ENCODE measurements at regions not wholly inside any gene's neighbourhood (a gene's known extent, or its start where the extent isn't known, plus 50 kb on each side); places are given as distances from the start of the nearest gene placed in this dataset.

DNA sequence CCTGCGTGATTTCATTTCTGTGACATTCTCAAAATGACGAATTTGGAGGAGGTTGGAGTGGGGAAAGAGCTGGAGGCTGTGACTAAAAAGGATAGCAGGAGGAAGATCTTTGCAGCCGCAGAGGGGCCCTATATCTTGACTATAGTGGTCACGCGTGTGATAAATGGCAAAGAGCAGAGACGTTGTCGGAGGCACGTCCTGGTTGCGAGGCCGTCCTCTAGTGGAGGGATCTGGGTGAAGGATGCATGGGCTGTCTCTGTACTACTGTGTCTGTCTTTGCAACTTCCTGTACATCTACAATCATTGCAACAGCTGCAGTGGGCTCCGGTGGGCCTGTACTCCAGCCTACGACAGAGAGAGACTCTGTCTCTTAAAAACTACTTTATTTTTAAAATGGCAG is 76.6 kb downstream of the YTHDF1 start:
- Histone ChIP-seq H3K27me3 (ENCODE audit: control insufficient read depth in 1 of 2, insufficient read depth in 2 of 2, low read length in 2 of 2) (peaks cover 19 to 65% of the 10 kb centered on the region in 2 experiments), H3K9ac (ENCODE audit: insufficient read depth, low read depth, low read length) (no peak overlapping the region), H3K4me2 (ENCODE audit: low read depth, low read length) (no peak overlapping the region), H4K20me1 (ENCODE audit: insufficient read depth, low read length) (no peaks in the 10 kb centered on the region; the same call in 1 of the 2 replicates), H2AFZ (ENCODE audit: low read length) (no peak overlapping the region), H3K4me3 (replicated peaks in 1 of 3; ENCODE audit: insufficient read depth in 1 of 3, low read depth in 2 of 3, low read length in 3 of 3) (no peak overlapping the region), H3K79me2 (ENCODE audit: insufficient read depth, low read length) (no peaks in the 10 kb centered on the region), H3K27ac (ENCODE audit: extremely low read length, insufficient read depth, low read length) (no peak overlapping the region), H3K9me3 (ENCODE audit: low read length) (no peaks in the 10 kb centered on the region), H3K4me1 (ENCODE audit: insufficient read depth, low read length) (no peaks in the 10 kb centered on the region), H3K36me3 (replicated peaks in 1 of 2; ENCODE audit: control insufficient read depth in 1 of 2, insufficient read depth in 2 of 2, low read length in 2 of 2) (no peaks in the 10 kb centered on the region)
- intact Hi-C loops (cut with micrococcal nuclease; ENCODE audit: unreplicated experiment) (no loop called here), in situ Hi-C loops (cut with HindIII; ENCODE audit: extremely low pct_ligation_motif_present, low pct_unique_long_range_greater_than_20kb) (no loop called here)
- CTCF ChIA-PET (ENCODE audit: low intra/inter-chr PET ratio, low total read pairs) = no interaction called here
- FAIRE-seq (no peak), ATAC-seq (no peak), DNase-seq (ENCODE audit: low spot score) (no peak)
- no TSS peak for BruUV-seq (replicated peaks)
- TF ChIP-seq ARID2 (CRISPR knock-in tag; IDR thresholded peaks at IDR 0.05; ENCODE audit: borderline replicate concordance) (no peak), ZNF674 (CRISPR knock-in tag; IDR thresholded peaks at IDR 0.05; ENCODE audit: low read depth) (no peak), MIER2 (CRISPR knock-in tag; IDR thresholded peaks at IDR 0.05) (no peak), ZNF33A (CRISPR knock-in tag; IDR thresholded peaks at IDR 0.05; ENCODE audit: borderline replicate concordance) (no peak), RFXAP (CRISPR knock-in tag; IDR thresholded peaks at IDR 0.05; ENCODE audit: borderline replicate concordance) (no peak)
- WGBS (ENCODE audit: low lambda C conversion rate) = 60% methylated on average over 12 of the region's 12 CpGs
- POLR2A ChIA-PET = no interaction called here

DNA sequence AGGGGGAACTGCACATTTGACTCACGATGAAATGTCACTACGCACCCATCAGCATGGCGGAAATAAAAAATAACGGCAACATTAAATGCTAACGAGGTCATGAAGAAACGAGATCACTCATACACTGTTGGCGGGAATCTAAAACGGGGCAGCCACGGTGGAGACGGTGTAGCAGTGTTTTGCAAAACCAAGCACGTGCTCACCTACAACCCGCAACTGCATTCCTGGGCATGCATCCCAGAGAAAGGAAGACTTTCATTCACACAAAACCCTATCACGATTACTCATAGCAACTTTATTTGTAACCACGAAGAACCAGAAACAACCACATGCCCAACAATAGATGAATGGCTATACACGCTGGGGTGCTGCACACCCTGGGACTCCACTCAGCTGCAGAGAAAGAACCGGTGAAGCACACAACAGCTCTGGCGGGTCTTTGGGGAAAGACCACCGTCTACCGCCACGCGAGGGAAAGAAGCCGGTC is 77.0 kb downstream of the YTHDF1 start:
- intact Hi-C loops (cut with micrococcal nuclease; ENCODE audit: unreplicated experiment) (no loop called here), in situ Hi-C loops (cut with HindIII; ENCODE audit: extremely low pct_ligation_motif_present, low pct_unique_long_range_greater_than_20kb) (no loop called here)
- Histone ChIP-seq H3K36me3 (replicated peaks in 1 of 2; ENCODE audit: control insufficient read depth in 1 of 2, insufficient read depth in 2 of 2, low read length in 2 of 2) (no peaks in the 10 kb centered on the region), H3K79me2 (ENCODE audit: insufficient read depth, low read length) (no peaks in the 10 kb centered on the region), H3K4me1 (ENCODE audit: insufficient read depth, low read length) (no peaks in the 10 kb centered on the region), H3K27ac (ENCODE audit: extremely low read length, insufficient read depth, low read length) (no peak overlapping the region), H3K4me2 (ENCODE audit: low read depth, low read length) (no peak overlapping the region), H3K27me3 (ENCODE audit: control insufficient read depth in 1 of 2, insufficient read depth in 2 of 2, low read length in 2 of 2) (peaks cover 21 to 68% of the 10 kb centered on the region in 2 experiments), H3K9me3 (ENCODE audit: low read length) (no peaks in the 10 kb centered on the region), H3K4me3 (replicated peaks in 1 of 3; ENCODE audit: insufficient read depth in 1 of 3, low read depth in 2 of 3, low read length in 3 of 3) (no peak overlapping the region), H3K9ac (ENCODE audit: insufficient read depth, low read depth, low read length) (no peak overlapping the region), H2AFZ (ENCODE audit: low read length) (no peak overlapping the region), H4K20me1 (ENCODE audit: insufficient read depth, low read length) (peaks cover 3% of the 10 kb centered on the region; the same call in 1 of the 2 replicates)
- TF ChIP-seq MAF1 (CRISPR knock-in tag; IDR thresholded peaks at IDR 0.05; ENCODE audit: borderline replicate concordance) (no peak), BCL6 (CRISPR knock-in tag; IDR thresholded peaks at IDR 0.05) (no peak), AGO2 (optimal IDR thresholded peaks at IDR 0.05; ENCODE audit: low read depth, low read length) (no peak), NFE2L2 (IDR thresholded peaks at IDR 0.05; ENCODE audit: low read length) (no peak), ZNF326 (CRISPR knock-in tag; IDR thresholded peaks at IDR 0.05; ENCODE audit: borderline replicate concordance) (no peak), RARG (CRISPR knock-in tag; IDR thresholded peaks at IDR 0.05; ENCODE audit: low read depth) (no peak), FIP1L1 (IDR thresholded peaks at IDR 0.05; ENCODE audit: borderline replicate concordance, insufficient read depth, low read depth, low read length) (no peak), ZNF678 (CRISPR knock-in tag; IDR thresholded peaks at IDR 0.05) (no peak), ZNF891 (CRISPR knock-in tag; IDR thresholded peaks at IDR 0.05) (no peak), ZNF570 (CRISPR knock-in tag; IDR thresholded peaks at IDR 0.05; ENCODE audit: borderline replicate concordance) (no peak)
- ChIA-PET CTCF (ENCODE audit: low intra/inter-chr PET ratio, low total read pairs) (no interaction called here), POLR2A (no interaction called here)
- BruUV-seq (replicated peaks) = no TSS peak
- ATAC-seq = no peak
- 39% methylated on average over 22 of the region's 22 CpGs for WGBS (ENCODE audit: low lambda C conversion rate)
- no peak for FAIRE-seq
- no peak for DNase-seq (ENCODE audit: low spot score)

Data from HepG2 (cell line).